Smooth muscle cell (in vitro differentiated cells): ENCODE measurements at regions not wholly inside any gene's neighbourhood (a gene's known extent, or its start where the extent isn't known, plus 50 kb on each side); places are given as distances from the start of the nearest gene placed in this dataset.
"Not testable (repeated sequence)": the region's sequence is repeated elsewhere in the genome, so short reads cannot be mapped to it uniquely, and the experiment has no call there.

Experiments used
- DNase-seq: peaks from one replicate; lab custom pipeline; 2025; ENCODE audit not compliant: unreplicated experiment; lab: John Stamatoyannopoulos, UW
- H2AFZ ChIP-seq: fragments of 200-600 bp; sonication (generic); 2 replicates; pipeline ENCODE4 v1.6.0; 2016; ENCODE audit warnings: antibody characterized with exemption, low read depth, mild to moderate bottlenecking
- H3F3A ChIP-seq: fragments of 200-600 bp; sonication (generic); 2 replicates; pipeline ENCODE4 v1.6.0; 2017; ENCODE audit warnings: antibody characterized with exemption, low read depth
- H3K27ac ChIP-seq: fragments of 200-600 bp; sonication (generic); 2 replicates; pipeline ENCODE4 v1.5.1; 2016; ENCODE audit warnings: low read depth, mild to moderate bottlenecking
- H3K27me3 ChIP-seq: fragments of 200-600 bp; sonication (generic); 2 replicates; pipeline ENCODE4 v1.6.1; 2016; ENCODE audit warnings: low read depth, mild to moderate bottlenecking
- H3K36me3 ChIP-seq: fragments of 200-600 bp; sonication (generic); 2 replicates; pipeline ENCODE4 v1.5.1; 2016; ENCODE audit warnings: low read depth
- H3K4me1 ChIP-seq: fragments of 200-600 bp; sonication (generic); 2 replicates; pipeline ENCODE4 v1.5.1; 2016; ENCODE audit warnings: low read depth
- H3K4me2 ChIP-seq: fragments of 200-600 bp; sonication (generic); 2 replicates; pipeline ENCODE4 v1.6.0; 2016; ENCODE audit warnings: mild to moderate bottlenecking
- H3K4me3 ChIP-seq: fragments of 200-600 bp; sonication (generic); 2 replicates; pipeline ENCODE4 v1.5.1; 2016; ENCODE audit warnings: mild to moderate bottlenecking
- H3K79me2 ChIP-seq: fragments of 200-600 bp; sonication (generic); 2 replicates; pipeline ENCODE4 v1.6.0; 2016; ENCODE audit warnings: low read depth, mild to moderate bottlenecking
- H3K9ac ChIP-seq: fragments of 200-600 bp; sonication (generic); 2 replicates; pipeline ENCODE4 v1.6.0; 2016; ENCODE audit warnings: low read depth
- H3K9me3 ChIP-seq: fragments of 200-600 bp; sonication (generic); replicated peaks from 2 replicates; pipeline ENCODE4 v1.5.1; 2016; ENCODE audit warnings: low read depth
- H4K20me1 ChIP-seq: fragments of 200-600 bp; sonication (generic); 2 replicates; pipeline ENCODE4 v1.6.0; 2016; ENCODE audit warnings: low read depth
- WGBS: methylation state at CpG from one replicate; pipeline ENCODE4 v1.1.7; 2016; ENCODE audit warnings: low lambda C conversion rate; 5-methylcytosine and 5-hydroxymethylcytosine counted together
- TF ChIP-seq, protein P1 (sequence below): fragments of 200-600 bp; sonication (generic); IDR thresholded peaks from 2 replicates; pipeline ENCODE4 v1.5.1; 2017; ENCODE audit warnings: borderline replicate concordance, mild to moderate bottlenecking, antibody characterized with exemption; ENCODE audit not compliant: insufficient read depth, poor library complexity, severe bottlenecking

DNA sequence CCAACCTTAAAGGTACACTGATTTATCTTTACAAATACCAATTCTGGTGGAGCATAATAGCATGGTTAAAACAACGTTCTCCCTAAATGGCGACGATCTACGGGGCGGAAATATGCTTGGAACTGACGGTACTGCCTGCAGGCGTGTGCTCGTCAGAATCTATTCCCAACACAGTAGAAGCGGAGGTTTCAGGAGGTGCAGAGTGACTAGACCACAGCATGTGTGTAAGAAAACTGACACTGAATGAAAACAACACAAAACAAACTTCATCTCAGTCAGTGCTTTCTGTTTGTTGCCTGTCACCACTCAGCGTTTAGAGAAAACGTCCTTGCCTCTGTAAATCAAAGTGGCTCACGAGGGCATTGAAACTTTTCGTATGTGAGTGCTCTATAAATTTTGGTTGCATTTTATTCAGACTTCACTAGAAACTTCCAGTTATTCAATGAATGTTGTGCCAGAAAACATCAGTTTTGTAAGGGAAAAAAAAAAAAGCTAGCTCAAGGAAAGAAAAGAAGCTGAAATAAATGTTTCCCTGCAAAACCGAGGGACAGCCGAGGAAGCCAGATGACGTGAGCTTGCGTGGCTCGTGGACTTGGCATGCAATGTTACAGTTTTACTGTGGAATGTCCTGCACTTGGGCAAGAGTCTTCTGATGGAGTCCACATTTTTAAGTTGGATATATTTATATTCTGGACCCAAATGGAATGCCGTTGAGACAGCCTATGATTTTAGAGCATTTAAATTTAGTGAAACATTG lies 210.4 kb downstream of the LAT start:
- H3K79me2 ChIP-seq, H3K9ac ChIP-seq, H3K9me3 ChIP-seq, DNase-seq, H3K4me3 ChIP-seq, H3K27me3 ChIP-seq, H3K4me1 ChIP-seq, H3K4me2 ChIP-seq, H3F3A ChIP-seq, H3K36me3 ChIP-seq, H2AFZ ChIP-seq, H4K20me1 ChIP-seq: not testable (repeated sequence)
- H3K27ac ChIP-seq = peak overlapping the region; percentile 42
- WGBS = 67% methylated on average over 19 of the region's 19 CpGs

DNA sequence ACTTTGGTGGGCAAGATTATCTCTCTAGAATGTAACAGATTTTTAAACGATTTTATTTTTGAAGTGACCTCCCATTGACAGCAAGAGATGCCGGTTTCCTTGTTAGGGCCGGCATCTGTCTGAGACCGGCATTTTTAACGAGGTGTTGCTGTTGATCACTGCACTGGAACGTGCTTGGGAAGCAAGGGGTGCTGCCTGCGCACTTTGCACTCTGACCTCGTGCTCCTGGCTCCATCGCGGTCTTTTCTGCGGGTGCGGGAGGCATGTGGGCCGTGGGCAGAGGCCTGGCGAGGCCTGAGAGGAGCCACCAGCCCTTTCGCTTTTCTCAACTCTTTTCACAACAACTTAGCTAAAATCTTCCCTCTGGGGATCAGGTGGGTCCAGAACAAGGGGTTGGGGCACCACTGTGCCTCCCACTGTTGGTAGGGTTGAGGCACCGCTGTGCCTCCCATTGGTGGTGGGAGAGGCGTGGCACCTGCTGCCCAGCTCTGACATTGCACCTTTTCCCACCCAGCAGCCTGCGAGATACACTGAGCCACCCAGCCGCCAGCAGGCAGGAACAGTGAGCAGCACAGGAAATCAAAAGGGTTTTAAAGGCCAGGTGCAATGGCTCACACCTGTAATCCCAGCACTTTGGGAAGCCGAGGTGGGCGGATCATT lies 209.5 kb downstream of the LAT start:
- H3K27me3 ChIP-seq, H3K9me3 ChIP-seq, H2AFZ ChIP-seq, H3K27ac ChIP-seq, H3K36me3 ChIP-seq, H3K4me3 ChIP-seq, H3K9ac ChIP-seq, H3K4me1 ChIP-seq, DNase-seq, H3K4me2 ChIP-seq, H4K20me1 ChIP-seq, H3F3A ChIP-seq, H3K79me2 ChIP-seq: not testable (repeated sequence)
- WGBS = 87% methylated on average over 20 of the region's 21 CpGs

DNA sequence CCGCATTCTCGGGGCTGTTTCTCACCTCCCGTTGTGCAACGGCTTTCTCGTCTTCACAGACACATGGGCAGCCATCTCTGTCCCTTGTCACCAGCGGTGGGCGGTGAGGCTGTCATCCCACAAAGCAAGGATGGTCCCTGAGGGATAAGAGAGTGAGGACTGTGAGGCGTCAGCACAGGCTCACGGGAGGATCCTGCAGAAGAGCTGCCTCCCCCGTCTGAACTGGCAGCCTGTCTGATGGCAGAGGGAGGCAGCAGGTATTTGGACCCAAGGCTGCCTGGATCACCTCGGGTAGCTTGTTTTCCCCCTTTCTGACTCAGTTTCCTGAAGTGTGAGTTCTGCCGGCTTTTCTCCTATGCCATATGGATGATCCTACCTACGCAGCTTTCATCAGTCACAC lies 208.8 kb downstream of the LAT start:
- H3K9ac ChIP-seq, H3K4me2 ChIP-seq, H3K27me3 ChIP-seq, H3K4me3 ChIP-seq, H3F3A ChIP-seq, DNase-seq, H3K27ac ChIP-seq, H2AFZ ChIP-seq, H3K36me3 ChIP-seq, H3K9me3 ChIP-seq, H3K4me1 ChIP-seq, H4K20me1 ChIP-seq, H3K79me2 ChIP-seq: not testable (repeated sequence)
- WGBS = 70% methylated on average over 13 of the region's 13 CpGs

DNA sequence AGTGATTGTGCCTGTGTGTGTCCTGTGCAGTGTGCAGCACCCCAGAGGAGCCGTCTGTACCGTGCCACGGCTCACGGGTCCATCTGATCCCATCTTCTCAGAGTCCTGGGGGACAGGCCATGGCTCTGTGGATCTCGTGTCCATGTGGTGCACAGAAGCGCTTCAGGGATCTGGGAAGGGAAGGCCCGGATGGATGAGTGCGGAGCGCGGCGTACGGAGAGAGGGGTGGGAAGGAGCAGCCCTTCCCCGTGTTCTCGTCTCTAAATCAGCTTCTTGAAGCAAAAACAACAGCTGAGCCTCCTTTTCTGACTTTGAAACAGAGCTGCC lies 208.4 kb downstream of the LAT start:
- not testable (repeated sequence) for H3K9ac ChIP-seq, H3K9me3 ChIP-seq, H3K27me3 ChIP-seq, H3F3A ChIP-seq, H3K4me3 ChIP-seq, H3K4me1 ChIP-seq, H3K36me3 ChIP-seq, H3K4me2 ChIP-seq, H4K20me1 ChIP-seq, H2AFZ ChIP-seq, H3K27ac ChIP-seq, H3K79me2 ChIP-seq, DNase-seq
- 97% methylated on average over 14 of the region's 14 CpGs for WGBS

DNA sequence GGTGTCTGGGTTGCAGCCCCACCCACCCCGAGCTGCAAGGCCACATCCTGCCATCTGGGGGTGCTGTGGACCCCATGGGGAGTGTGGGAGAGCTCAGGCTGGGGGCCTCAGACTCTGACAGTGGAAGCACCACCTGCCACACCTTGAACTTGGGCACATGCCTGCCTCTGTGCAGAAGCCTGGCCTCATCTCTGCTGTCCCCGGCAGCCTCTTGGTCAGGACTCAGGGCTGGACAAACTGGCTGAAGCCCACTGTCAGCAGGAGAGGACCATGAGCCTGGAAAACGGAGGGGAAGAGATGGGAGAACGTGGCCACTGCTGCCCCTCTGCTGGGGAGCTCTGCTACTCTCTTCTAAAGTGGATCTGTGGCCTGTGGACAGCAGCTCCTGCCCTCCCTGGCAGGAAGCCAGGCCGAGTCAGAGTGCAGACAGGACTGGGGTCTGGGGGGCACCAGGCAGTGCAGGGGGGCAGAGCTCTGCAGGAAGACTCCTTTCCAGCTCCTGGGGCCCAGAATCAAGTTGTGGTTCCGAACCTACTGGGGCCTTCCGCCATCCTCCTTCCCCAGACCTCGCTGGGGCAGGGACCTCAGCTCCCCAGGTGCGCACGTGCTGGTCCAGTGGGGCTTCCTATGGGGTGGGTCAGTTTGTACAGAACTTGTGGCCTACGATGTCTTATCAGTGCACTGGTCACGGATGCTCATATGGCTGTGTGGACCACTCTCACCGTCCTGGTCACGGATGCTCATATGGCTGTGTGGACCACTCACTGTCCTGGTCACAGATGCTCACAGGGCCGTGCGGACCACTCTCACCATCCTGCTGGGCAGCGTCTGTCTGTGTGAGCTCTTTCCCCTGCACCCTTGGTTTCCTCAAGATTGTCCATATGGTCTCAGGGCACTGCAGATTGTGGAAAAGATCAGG lies 207.7 kb downstream of the LAT start:
- no peaks in the 10 kb centered on the region for H3K4me1 ChIP-seq
- H3K4me2 ChIP-seq = no peak overlapping the region
- no peaks in the 10 kb centered on the region for H3K36me3 ChIP-seq
- H2AFZ ChIP-seq = no peak overlapping the region
- TF ChIP-seq, protein P1, sequence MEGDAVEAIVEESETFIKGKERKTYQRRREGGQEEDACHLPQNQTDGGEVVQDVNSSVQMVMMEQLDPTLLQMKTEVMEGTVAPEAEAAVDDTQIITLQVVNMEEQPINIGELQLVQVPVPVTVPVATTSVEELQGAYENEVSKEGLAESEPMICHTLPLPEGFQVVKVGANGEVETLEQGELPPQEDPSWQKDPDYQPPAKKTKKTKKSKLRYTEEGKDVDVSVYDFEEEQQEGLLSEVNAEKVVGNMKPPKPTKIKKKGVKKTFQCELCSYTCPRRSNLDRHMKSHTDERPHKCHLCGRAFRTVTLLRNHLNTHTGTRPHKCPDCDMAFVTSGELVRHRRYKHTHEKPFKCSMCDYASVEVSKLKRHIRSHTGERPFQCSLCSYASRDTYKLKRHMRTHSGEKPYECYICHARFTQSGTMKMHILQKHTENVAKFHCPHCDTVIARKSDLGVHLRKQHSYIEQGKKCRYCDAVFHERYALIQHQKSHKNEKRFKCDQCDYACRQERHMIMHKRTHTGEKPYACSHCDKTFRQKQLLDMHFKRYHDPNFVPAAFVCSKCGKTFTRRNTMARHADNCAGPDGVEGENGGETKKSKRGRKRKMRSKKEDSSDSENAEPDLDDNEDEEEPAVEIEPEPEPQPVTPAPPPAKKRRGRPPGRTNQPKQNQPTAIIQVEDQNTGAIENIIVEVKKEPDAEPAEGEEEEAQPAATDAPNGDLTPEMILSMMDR = no peak
- no peak overlapping the region for H3K9ac ChIP-seq
- H3K9me3 ChIP-seq = no peaks in the 10 kb centered on the region
- WGBS = 93% methylated on average over 17 of the region's 17 CpGs
- no peak overlapping the region for H3K27ac ChIP-seq
- no peak overlapping the region for H3K4me3 ChIP-seq
- H3K27me3 ChIP-seq = no peaks in the 10 kb centered on the region
- H4K20me1 ChIP-seq = no peaks in the 10 kb centered on the region
- no peaks in the 10 kb centered on the region for H3K79me2 ChIP-seq
- DNase-seq = no peak
- no peaks in the 10 kb centered on the region for H3F3A ChIP-seq

DNA sequence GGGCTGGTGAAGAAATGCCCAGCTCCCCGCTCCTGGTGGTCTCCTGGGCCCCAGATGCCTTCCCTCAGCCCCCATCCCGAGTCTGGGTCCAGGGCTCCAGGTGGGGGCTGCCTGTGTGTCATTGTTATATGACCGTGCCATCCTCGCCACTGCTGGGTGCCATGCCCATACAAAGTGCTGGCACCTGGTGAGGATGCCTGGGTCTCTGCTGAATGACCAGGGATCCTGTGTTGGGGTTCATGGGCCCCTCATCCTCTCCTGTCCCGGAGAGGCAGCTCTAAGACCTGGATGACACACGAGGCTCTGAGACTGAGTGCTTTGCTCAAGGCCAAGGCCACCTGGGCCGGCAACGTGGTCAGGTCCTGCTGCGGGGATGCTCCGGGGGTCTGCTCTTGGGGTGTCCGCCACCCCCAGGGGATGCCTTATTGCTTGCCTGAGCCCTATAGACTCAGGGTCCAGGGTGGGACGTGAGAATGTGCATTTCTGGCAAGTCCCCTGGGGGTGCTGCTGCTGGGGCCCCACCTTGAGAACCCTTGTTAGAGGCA lies 206.9 kb downstream of the LAT start:
- H3K36me3 ChIP-seq, H3K4me3 ChIP-seq, H3K27ac ChIP-seq, H3K4me1 ChIP-seq, H3F3A ChIP-seq, H3K27me3 ChIP-seq, H3K9me3 ChIP-seq, H3K9ac ChIP-seq, H4K20me1 ChIP-seq, H3K79me2 ChIP-seq, H2AFZ ChIP-seq, H3K4me2 ChIP-seq, DNase-seq: not testable (repeated sequence)
- 94% methylated on average over 12 of the region's 12 CpGs for WGBS

DNA sequence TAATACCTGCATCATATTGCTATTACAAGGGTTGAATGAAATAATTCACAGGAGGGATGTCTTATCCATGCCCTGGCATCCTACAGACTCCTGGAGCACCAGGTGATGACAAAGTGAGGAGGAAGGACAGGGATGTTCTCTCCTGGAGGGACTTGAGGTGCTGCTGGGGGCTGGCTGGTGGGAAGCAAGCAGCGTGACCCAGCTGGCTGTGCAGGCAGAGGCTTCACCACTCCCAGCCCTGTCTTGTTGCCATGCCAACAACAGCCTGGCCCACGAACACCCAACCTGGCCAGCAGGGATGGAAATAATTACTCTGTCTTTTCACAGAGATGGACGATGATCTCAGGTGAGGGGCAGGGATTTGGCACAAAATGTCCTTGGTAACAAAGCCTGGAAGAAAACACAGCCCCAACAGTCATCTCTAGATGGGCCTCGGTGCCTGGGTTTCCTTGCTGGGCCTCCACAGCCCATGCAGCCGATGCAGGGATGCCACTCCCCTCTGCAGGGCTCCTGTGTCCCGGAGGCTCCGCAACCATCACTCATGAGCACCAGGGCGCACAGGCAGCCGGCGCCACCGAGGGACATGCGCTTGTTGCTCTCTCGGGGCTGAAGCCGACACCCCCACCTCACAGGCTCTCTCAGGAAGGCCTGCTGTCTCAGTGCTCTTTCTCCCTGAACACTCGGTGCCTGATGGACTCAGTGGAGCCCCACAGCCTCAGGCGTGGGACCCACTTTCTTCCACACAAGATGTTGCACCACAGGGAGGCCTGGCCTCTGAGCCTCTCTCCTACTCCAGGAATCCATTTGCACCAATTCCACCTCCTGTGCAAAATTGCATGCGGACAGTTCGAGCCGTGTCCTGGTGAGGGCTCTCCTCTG lies 205.9 kb downstream of the LAT start:
- H2AFZ ChIP-seq, H3K9ac ChIP-seq, H3K27ac ChIP-seq, H3K79me2 ChIP-seq, H3K4me2 ChIP-seq, DNase-seq, H4K20me1 ChIP-seq, H3K4me3 ChIP-seq, H3F3A ChIP-seq, H3K36me3 ChIP-seq, H3K4me1 ChIP-seq, H3K27me3 ChIP-seq, H3K9me3 ChIP-seq: not testable (repeated sequence)
- WGBS = 93% methylated on average over 19 of the region's 19 CpGs
